ENCODE measurements at regions not wholly inside any gene's neighbourhood (a gene's known extent, or its start where the extent isn't known, plus 50 kb on each side); places are given as distances from the start of the nearest gene placed in this dataset.

DNA sequence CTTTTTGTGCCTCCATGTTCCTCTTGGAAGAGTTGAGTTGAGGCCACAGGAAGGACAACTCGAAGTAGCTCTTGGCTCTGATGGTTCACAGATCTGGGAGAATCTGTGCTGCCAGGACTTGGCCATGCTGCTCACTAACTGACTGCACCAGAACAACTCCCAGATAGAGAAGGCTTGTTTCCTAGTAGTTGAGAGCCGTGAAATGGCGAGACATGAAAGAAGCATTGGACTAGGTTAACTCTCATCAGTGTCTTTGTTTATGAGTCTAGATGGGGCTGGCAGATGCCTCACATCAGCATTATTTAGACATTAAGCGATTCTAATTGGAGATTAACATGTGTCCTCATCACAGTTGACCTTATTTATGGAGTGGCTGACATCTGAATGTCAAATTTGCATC lies 92.9 kb upstream of the AGBL1 start:
- Histone ChIP-seq H3K9me3 (no peaks in the 10 kb centered on the region), H3K4me1 (no peaks in the 10 kb centered on the region), H3K36me3 (no peaks in the 10 kb centered on the region), H3K27me3 (no peaks in the 10 kb centered on the region), H3K4me3 (no peak overlapping the region), H3K27ac (no peak overlapping the region)
- peak in 1 of 2 donors; percentile 16 for DNase-seq (ENCODE audit: extremely low spot score in 2 of 2)
- TF ChIP-seq, protein P1, sequence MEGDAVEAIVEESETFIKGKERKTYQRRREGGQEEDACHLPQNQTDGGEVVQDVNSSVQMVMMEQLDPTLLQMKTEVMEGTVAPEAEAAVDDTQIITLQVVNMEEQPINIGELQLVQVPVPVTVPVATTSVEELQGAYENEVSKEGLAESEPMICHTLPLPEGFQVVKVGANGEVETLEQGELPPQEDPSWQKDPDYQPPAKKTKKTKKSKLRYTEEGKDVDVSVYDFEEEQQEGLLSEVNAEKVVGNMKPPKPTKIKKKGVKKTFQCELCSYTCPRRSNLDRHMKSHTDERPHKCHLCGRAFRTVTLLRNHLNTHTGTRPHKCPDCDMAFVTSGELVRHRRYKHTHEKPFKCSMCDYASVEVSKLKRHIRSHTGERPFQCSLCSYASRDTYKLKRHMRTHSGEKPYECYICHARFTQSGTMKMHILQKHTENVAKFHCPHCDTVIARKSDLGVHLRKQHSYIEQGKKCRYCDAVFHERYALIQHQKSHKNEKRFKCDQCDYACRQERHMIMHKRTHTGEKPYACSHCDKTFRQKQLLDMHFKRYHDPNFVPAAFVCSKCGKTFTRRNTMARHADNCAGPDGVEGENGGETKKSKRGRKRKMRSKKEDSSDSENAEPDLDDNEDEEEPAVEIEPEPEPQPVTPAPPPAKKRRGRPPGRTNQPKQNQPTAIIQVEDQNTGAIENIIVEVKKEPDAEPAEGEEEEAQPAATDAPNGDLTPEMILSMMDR (IDR thresholded peaks at IDR 0.05) = no peak
- TF ChIP-seq POLR2AphosphoS5 (IDR thresholded peaks at IDR 0.05; ENCODE audit: insufficient read depth in 1 of 2, low read depth in 1 of 2) (no peak), POLR2A (IDR thresholded peaks at IDR 0.05) (no peak)
- intact Hi-C loops (cut with DNase I) = no loop called here

DNA sequence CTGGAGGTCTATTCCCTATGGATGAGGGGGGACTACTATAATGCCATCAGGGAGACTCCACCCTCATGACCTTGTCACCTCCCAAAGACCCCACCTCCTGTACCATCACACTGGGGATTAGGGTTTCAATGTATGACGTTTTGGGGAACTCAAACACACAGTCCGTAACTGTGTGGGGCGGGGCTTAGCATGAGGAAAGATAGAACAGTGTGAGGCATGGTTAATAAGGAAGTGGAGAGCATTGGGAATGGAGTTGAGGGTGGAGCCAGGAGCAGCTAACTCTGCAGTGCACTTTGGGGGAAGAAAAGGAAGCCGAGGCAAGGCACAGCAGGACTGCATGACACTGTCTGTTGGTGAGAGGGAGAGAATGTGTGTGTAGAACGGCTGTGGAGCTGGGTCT lies 90.9 kb upstream of the AGBL1 start:
- Histone ChIP-seq H3K36me3 (no peaks in the 10 kb centered on the region), H3K27me3 (no peaks in the 10 kb centered on the region), H3K4me3 (no peak overlapping the region), H3K27ac (no peak overlapping the region), H3K4me1 (no peaks in the 10 kb centered on the region), H3K9me3 (no peaks in the 10 kb centered on the region)
- intact Hi-C loops (cut with DNase I) = no loop called here
- TF ChIP-seq POLR2AphosphoS5 (IDR thresholded peaks at IDR 0.05; ENCODE audit: insufficient read depth in 1 of 2, low read depth in 1 of 2) (no peak), POLR2A (IDR thresholded peaks at IDR 0.05) (no peak)
- TF ChIP-seq, protein P1 (IDR thresholded peaks at IDR 0.05) = no peak
- DNase-seq (ENCODE audit: extremely low spot score in 2 of 2) = peak in 1 of 2 donors; percentile 56

DNA sequence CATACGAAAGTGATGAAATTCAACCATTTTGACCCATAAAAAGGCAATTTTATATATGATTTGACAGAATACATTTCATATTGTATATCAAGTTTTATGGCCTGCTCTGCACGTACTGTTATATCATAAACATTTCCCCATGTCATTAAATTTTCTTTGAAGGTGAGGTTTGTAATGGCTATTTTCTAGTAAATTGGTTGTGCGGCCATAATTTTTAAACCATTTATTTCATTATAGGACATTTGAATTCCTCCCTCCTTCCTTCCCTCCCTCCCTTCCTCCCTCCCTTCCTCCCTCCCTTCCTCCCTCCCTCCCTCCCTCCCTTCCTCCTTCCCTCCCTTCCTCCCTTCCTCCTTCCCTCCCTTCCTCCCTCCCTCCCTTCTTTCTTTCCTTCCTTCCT lies 87.4 kb upstream of the AGBL1 start:
- H3K27me3 ChIP-seq = no peaks in the 10 kb centered on the region
- H3K27ac ChIP-seq = no peak overlapping the region
- no peaks in the 10 kb centered on the region for H3K9me3 ChIP-seq
- no peaks in the 10 kb centered on the region for H3K36me3 ChIP-seq
- intact Hi-C loops (cut with DNase I) = no loop called here
- no peak for DNase-seq (ENCODE audit: extremely low spot score in 2 of 2)
- no peaks in the 10 kb centered on the region for H3K4me1 ChIP-seq
- TF ChIP-seq POLR2A (IDR thresholded peaks at IDR 0.05) (no peak), POLR2AphosphoS5 (IDR thresholded peaks at IDR 0.05; ENCODE audit: insufficient read depth in 1 of 2, low read depth in 1 of 2) (no peak)
- TF ChIP-seq, protein P1 (IDR thresholded peaks at IDR 0.05) = no peak
- no peak overlapping the region for H3K4me3 ChIP-seq

DNA sequence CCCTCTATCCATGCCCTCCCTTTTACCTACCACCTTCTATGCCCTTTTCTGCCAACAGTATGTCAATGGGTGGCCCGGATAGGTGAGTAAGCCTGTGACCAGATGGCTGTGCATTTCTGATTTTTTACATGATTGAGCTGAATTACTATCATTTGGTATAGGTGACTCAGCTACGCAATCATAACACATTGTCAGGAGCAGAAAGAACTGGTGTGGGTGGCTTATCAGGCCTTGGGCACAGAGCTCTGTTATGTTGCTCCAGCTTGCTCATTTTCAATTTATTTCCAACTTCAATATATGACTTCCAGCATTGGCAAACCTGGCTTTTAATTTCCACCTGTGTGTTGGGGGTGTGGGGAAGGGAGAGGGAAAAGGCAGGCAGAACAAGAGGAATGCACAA lies 86.6 kb upstream of the AGBL1 start:
- DNase-seq (ENCODE audit: extremely low spot score in 2 of 2) = no peak
- H3K9me3 ChIP-seq = no peaks in the 10 kb centered on the region
- intact Hi-C loops (cut with DNase I) = no loop called here
- H3K36me3 ChIP-seq = no peaks in the 10 kb centered on the region
- H3K27ac ChIP-seq = no peak overlapping the region
- H3K27me3 ChIP-seq = no peaks in the 10 kb centered on the region
- TF ChIP-seq, protein P1 (IDR thresholded peaks at IDR 0.05) = no peak
- TF ChIP-seq POLR2AphosphoS5 (IDR thresholded peaks at IDR 0.05; ENCODE audit: insufficient read depth in 1 of 2, low read depth in 1 of 2) (no peak), POLR2A (IDR thresholded peaks at IDR 0.05) (no peak)
- no peak overlapping the region for H3K4me3 ChIP-seq
- H3K4me1 ChIP-seq = no peaks in the 10 kb centered on the region

DNA sequence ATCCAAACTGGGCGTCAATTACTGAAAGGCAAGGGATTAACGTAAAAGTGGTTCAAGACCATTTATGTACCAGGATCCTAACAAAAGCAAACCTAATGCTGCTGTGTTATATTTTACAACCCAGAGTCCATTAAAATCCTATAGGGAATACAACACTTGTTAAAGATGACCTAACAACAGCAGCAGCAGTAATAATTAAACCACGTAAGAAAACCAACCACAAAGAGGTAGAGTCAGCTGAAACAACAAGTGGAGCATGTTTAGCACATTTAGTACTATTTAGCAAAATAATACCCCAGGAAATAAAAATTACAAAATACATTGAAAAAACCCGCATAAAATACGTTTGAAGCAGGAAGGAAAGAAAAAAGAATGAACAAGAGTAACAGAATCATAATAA lies 82.1 kb upstream of the AGBL1 start:
- TF ChIP-seq, protein P1 (IDR thresholded peaks at IDR 0.05) = no peak
- TF ChIP-seq POLR2A (IDR thresholded peaks at IDR 0.05) (no peak), POLR2AphosphoS5 (IDR thresholded peaks at IDR 0.05; ENCODE audit: insufficient read depth in 1 of 2, low read depth in 1 of 2) (no peak)
- no peak for DNase-seq (ENCODE audit: extremely low spot score in 2 of 2)
- Histone ChIP-seq H3K4me1 (no peaks in the 10 kb centered on the region), H3K27ac (no peak overlapping the region), H3K36me3 (no peaks in the 10 kb centered on the region), H3K4me3 (no peak overlapping the region), H3K27me3 (no peaks in the 10 kb centered on the region), H3K9me3 (no peaks in the 10 kb centered on the region)
- intact Hi-C loops (cut with DNase I) = no loop called here
